ENCODE measurements at regions not wholly inside any gene's neighbourhood (a gene's known extent, or its start where the extent isn't known, plus 50 kb on each side); places are given as distances from the start of the nearest gene placed in this dataset.

GRCh38 chr3:153976891-153977554, 144.2 kb upstream of the ARHGEF26 start:
- TF ChIP-seq CTCF (IDR thresholded peaks at IDR 0.05) = no peak
- no peak for TF ChIP-seq POLR2A (IDR thresholded peaks at IDR 0.05)

Data from breast epithelium (tissue), 3 donors.